ENCODE measurements at regions not wholly inside any gene's neighbourhood (a gene's known extent, or its start where the extent isn't known, plus 50 kb on each side); places are given as distances from the start of the nearest gene placed in this dataset.

GRCh38 chr5:3680821-3681220, 85.2 kb downstream of the IRX1 start:
- Mint-ChIP-seq H3K4me1 (no peaks in the 10 kb centered on the region), H3K36me3 (ENCODE audit: low read depth) (no peaks in the 10 kb centered on the region), H3K27me3 (no peaks in the 10 kb centered on the region), H3K4me3 (no peak overlapping the region), H3K9me3 (peaks cover 1% of the 10 kb centered on the region), H3K27ac (no peak overlapping the region)
- intact Hi-C loops (cut with micrococcal nuclease), result no loop called here
- TF ChIP-seq CTCF (IDR thresholded peaks at IDR 0.05), result no peak
- DNase-seq (no peak), ATAC-seq (ENCODE audit: low read depth) (no peak)
- ChIA-PET CTCF (no interaction called here), POLR2A (no interaction called here)

GRCh38 chr5:3684118-3684517, 88.5 kb downstream of the IRX1 start:
- no peak for ATAC-seq (ENCODE audit: low read depth)
- H3K27ac Mint-ChIP-seq, result no peak overlapping the region
- no peaks in the 10 kb centered on the region for H3K36me3 Mint-ChIP-seq (ENCODE audit: low read depth)

GRCh38 chr5:3684771-3685354, 89.2 kb downstream of the IRX1 start:
- Mint-ChIP-seq H3K4me1 (no peaks in the 10 kb centered on the region), H3K4me3 (no peak overlapping the region), H3K9me3 (peaks cover 2% of the 10 kb centered on the region), H3K27me3 (no peaks in the 10 kb centered on the region), H3K36me3 (ENCODE audit: low read depth) (no peaks in the 10 kb centered on the region), H3K27ac (no peak overlapping the region)
- TF ChIP-seq CTCF (IDR thresholded peaks at IDR 0.05), result no peak
- intact Hi-C loops (cut with micrococcal nuclease), result no loop called here
- POLR2A ChIA-PET, result no interaction called here
- CTCF ChIA-PET, result no interaction called here
- no peak for DNase-seq
- ATAC-seq (ENCODE audit: low read depth), result no peak

More at GRCh38 chr5:3684118-3684517, 88.5 kb downstream of the IRX1 start:
- peaks cover 2% of the 10 kb centered on the region for H3K9me3 Mint-ChIP-seq
- ChIA-PET POLR2A (no interaction called here), CTCF (no interaction called here)
- intact Hi-C loops (cut with micrococcal nuclease), result no loop called here
- H3K4me1 Mint-ChIP-seq, result no peaks in the 10 kb centered on the region
- no peak for TF ChIP-seq CTCF (IDR thresholded peaks at IDR 0.05)
- no peak overlapping the region for H3K4me3 Mint-ChIP-seq
- DNase-seq, result no peak
- H3K27me3 Mint-ChIP-seq, result no peaks in the 10 kb centered on the region

- TF ChIP-seq CTCF (IDR thresholded peaks at IDR 0.05), result no peak
- H3K27me3 Mint-ChIP-seq, result no peaks in the 10 kb centered on the region
- H3K4me3 Mint-ChIP-seq, result no peak overlapping the region
- H3K27ac Mint-ChIP-seq, result no peak overlapping the region
- ChIA-PET POLR2A (no interaction called here), CTCF (no interaction called here)
- peaks cover 8% of the 10 kb centered on the region for H3K9me3 Mint-ChIP-seq
- H3K4me1 Mint-ChIP-seq, result no peaks in the 10 kb centered on the region
- DNase-seq, result no peak
- intact Hi-C loops (cut with micrococcal nuclease), result no loop called here
- no peak for ATAC-seq (ENCODE audit: low read depth)
- no peaks in the 10 kb centered on the region for H3K36me3 Mint-ChIP-seq (ENCODE audit: low read depth)
Observed at GRCh38 chr5:3694819-3695218, 99.2 kb downstream of the IRX1 start.

GRCh38 chr5:3695818-3696217, 100.2 kb downstream of the IRX1 start:
- ATAC-seq (ENCODE audit: low read depth) (no peak), DNase-seq (no peak)
- Mint-ChIP-seq H3K27me3 (no peaks in the 10 kb centered on the region), H3K36me3 (ENCODE audit: low read depth) (no peaks in the 10 kb centered on the region), H3K4me1 (no peaks in the 10 kb centered on the region), H3K9me3 (peaks cover 8% of the 10 kb centered on the region), H3K27ac (no peak overlapping the region), H3K4me3 (no peak overlapping the region)
- TF ChIP-seq CTCF (IDR thresholded peaks at IDR 0.05), result no peak
- intact Hi-C loops (cut with micrococcal nuclease), result no loop called here
- ChIA-PET CTCF (no interaction called here), POLR2A (no interaction called here)

Data from activated B cell treated with CpG ODN at 0.5 μM for 24 hours (primary cell).